PC-3 (cell line): ENCODE measurements at regions not wholly inside any gene's neighbourhood (a gene's known extent, or its start where the extent isn't known, plus 50 kb on each side); places are given as distances from the start of the nearest gene placed in this dataset.

Experiments
- ATAC-seq: fragments of 200-7000 bp; cut with Tn5 transposase; 2 replicates; pipeline ENCODE4 v1.9.1; 2020; ENCODE audit warnings: mild to moderate bottlenecking, moderate library complexity
- BruUV-seq: library from RNA; stranded (reverse); fragments of 400-500 nt; replicated peaks from 2 replicates; lab custom pipeline; 2021; lab: Mats Ljungman, UMichigan
- CTCF ChIA-PET: fragments of 300-600 bp; sonication (Branson Sonifier 250); formaldehyde crosslinking; loops from one replicate; lab custom pipeline; 2022; ENCODE audit warnings: antibody characterized with exemption; lab: Charles Lee
- POLR2A ChIA-PET: fragments of 300-600 bp; sonication (Branson Sonifier 250); formaldehyde crosslinking; loops from one replicate; lab custom pipeline; 2022; ENCODE audit warnings: antibody characterized with exemption; ENCODE audit not compliant: unreplicated experiment; lab: Charles Lee
- DNase-seq: peaks from one replicate; pipeline ENCODE4 v3.0.0-alpha.2; 2015
- H2AFZ ChIP-seq: fragments of 300-600 bp; sonication (generic); 2 replicates; pipeline ENCODE4 v1.6.0; 2016; ENCODE audit warnings: antibody characterized with exemption, low read length
- H3F3A ChIP-seq: fragments of 300-600 bp; sonication (generic); one replicate; pipeline ENCODE4 v1.6.0; 2017; ENCODE audit warnings: antibody characterized with exemption, low read length, control low read depth, mild to moderate bottlenecking; ENCODE audit not compliant: unreplicated experiment
- H3K27ac ChIP-seq: fragments of 300-600 bp; sonication (generic); 2 replicates; pipeline ENCODE4 v1.5.1; 2016; ENCODE audit warnings: mild to moderate bottlenecking, low read length
- H3K27me3 ChIP-seq: fragments of 300-600 bp; sonication (generic); 2 replicates; pipeline ENCODE4 v1.6.1; 2016; ENCODE audit warnings: low read length, mixed read lengths
- H3K36me3 ChIP-seq: fragments of 300-600 bp; sonication (generic); 2 replicates; pipeline ENCODE4 v1.6.1; 2016; ENCODE audit warnings: low read depth, mixed run types, low read length, mixed read lengths
- H3K4me1 ChIP-seq: fragments of 300-600 bp; sonication (generic); 2 replicates; pipeline ENCODE4 v1.5.1; 2016; ENCODE audit warnings: low read length; ENCODE audit not compliant: insufficient read depth
- H3K4me2 ChIP-seq: fragments of 300-600 bp; sonication (generic); 2 replicates; pipeline ENCODE4 v1.6.0; 2016; ENCODE audit warnings: low read length
- H3K4me3 ChIP-seq: fragments of 300-600 bp; sonication (generic); 2 replicates; pipeline ENCODE4 v1.5.1; 2016; ENCODE audit warnings: mild to moderate bottlenecking, low read length, mixed read lengths
- H3K79me2 ChIP-seq: fragments of 300-600 bp; sonication (generic); 2 replicates; pipeline ENCODE4 v1.6.1; 2017; ENCODE audit warnings: low read length, mixed read lengths
- H3K9ac ChIP-seq: fragments of 300-600 bp; sonication (generic); 2 replicates; pipeline ENCODE4 v1.6.0; 2016; ENCODE audit warnings: mild to moderate bottlenecking, low read length
- H3K9me2 ChIP-seq: fragments of 300-600 bp; sonication (generic); replicated peaks from 2 replicates; pipeline ENCODE4 v1.6.1; 2016; ENCODE audit warnings: mixed run types, low read length, mixed read lengths
- H3K9me3 ChIP-seq: fragments of 300-600 bp; sonication (generic); 2 replicates; pipeline ENCODE4 v1.6.1; 2016; ENCODE audit warnings: low read length, mixed read lengths
- H4K20me1 ChIP-seq: fragments of 300-600 bp; sonication (generic); 2 replicates; pipeline ENCODE4 v1.6.1; 2016; ENCODE audit warnings: low read length, mixed read lengths
- EZH2 ChIP-seq: fragments of 300-600 bp; sonication (generic); IDR thresholded peaks from one replicate; pipeline ENCODE4 v1.6.1; 2017; ENCODE audit warnings: antibody characterized with exemption, mild to moderate bottlenecking, low read length; ENCODE audit not compliant: unreplicated experiment
- EZH2phosphoT487 ChIP-seq: fragments of 300-600 bp; sonication (generic); IDR thresholded peaks from 2 replicates; pipeline ENCODE4 v1.6.1; 2018; ENCODE audit warnings: mild to moderate bottlenecking, antibody characterized with exemption, low read length, borderline replicate concordance
- intact Hi-C: fragments of 100-400 bp; cut with micrococcal nuclease; formaldehyde crosslinking; loops from 2 replicates; pipeline ENCODE4 v1.9.0; 2023
- TF ChIP-seq, protein P1 (sequence below): fragments of 300-600 bp; sonication (generic); conservative IDR thresholded peaks from 2 replicates; pipeline ENCODE4 v1.5.1; 2017; ENCODE audit warnings: antibody characterized with exemption, low read depth, mild to moderate bottlenecking, low read length

DNA sequence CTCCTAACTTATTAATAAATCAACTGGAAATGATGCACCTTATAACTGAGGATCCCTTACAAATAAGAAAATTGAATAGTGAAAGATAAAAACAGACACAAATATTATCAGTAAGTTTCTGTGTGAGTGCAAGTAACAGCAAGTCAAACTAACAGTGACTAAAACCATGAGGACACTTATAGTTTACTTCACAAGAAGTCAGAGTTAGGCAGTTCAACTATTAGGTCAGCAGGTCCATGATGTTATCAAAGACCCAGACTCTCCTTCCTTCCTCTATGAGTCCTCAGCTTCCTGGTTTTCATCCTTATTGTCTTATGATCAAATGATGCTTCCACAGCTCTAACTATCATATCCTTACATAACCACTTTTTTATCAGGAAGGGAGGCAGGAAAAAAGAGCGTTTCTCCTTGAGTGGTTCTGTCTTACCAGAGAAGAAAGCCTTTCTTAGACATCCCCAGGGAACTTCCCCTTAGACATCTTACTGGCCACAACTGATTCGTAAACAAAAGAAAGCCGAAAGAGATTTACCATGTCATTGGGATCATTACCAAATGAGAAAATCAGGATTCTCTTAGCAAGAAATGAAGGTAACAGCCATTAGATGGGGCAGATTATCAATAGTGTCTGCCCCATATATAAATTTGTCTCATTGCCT, 114.3 kb upstream of the LRFN2 start:
- POLR2A ChIA-PET = no interaction called here
- Histone ChIP-seq H4K20me1 (no peaks in the 10 kb centered on the region), H3K79me2 (no peaks in the 10 kb centered on the region), H3K9me3 (no peaks in the 10 kb centered on the region), H3K4me3 (no peak overlapping the region), H3K36me3 (no peaks in the 10 kb centered on the region), H3K4me2 (no peak overlapping the region), H3K4me1 (no peaks in the 10 kb centered on the region), H3F3A (no peaks in the 10 kb centered on the region), H3K9me2 (no peaks in the 10 kb centered on the region), H2AFZ (no peak overlapping the region), H3K27ac (no peak overlapping the region), H3K9ac (no peak overlapping the region), H3K27me3 (peaks cover 8% of the 10 kb centered on the region; the same call in 1 of the 2 replicates)
- no TSS peak for BruUV-seq
- ATAC-seq (no peak), DNase-seq (no peak)
- intact Hi-C loops = no loop called here
- CTCF ChIA-PET = no interaction called here
- no peak for TF ChIP-seq EZH2
- TF ChIP-seq EZH2phosphoT487 = no peak
- TF ChIP-seq, protein P1, sequence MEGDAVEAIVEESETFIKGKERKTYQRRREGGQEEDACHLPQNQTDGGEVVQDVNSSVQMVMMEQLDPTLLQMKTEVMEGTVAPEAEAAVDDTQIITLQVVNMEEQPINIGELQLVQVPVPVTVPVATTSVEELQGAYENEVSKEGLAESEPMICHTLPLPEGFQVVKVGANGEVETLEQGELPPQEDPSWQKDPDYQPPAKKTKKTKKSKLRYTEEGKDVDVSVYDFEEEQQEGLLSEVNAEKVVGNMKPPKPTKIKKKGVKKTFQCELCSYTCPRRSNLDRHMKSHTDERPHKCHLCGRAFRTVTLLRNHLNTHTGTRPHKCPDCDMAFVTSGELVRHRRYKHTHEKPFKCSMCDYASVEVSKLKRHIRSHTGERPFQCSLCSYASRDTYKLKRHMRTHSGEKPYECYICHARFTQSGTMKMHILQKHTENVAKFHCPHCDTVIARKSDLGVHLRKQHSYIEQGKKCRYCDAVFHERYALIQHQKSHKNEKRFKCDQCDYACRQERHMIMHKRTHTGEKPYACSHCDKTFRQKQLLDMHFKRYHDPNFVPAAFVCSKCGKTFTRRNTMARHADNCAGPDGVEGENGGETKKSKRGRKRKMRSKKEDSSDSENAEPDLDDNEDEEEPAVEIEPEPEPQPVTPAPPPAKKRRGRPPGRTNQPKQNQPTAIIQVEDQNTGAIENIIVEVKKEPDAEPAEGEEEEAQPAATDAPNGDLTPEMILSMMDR = no peak

DNA sequence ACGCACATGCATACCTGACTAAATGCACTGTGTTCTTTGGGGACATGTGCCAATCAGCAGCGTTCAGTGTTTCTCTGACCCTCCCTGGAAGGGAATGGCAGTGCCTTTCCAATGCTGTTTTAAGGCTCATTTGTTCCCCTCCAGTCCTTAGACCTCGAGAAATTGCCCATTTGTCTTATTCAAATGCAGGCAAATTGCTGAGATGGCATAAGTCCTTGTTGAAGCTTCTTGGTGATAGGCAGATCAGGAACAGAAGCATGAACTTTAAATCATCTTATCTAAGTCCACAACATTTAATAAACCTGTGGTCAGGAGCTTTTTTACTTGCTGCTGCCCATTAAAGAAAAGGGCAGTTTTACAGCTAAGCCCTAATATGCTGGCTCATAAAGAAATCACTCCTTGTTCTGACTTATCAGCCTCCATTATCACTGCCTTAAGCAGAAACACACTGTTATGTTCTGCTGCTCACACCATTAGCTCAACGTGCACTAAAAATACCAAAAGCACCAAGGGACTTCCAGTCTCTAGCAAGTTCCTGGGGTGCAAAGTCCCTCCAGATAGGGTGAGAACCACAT, 112.9 kb upstream of the LRFN2 start:
- DNase-seq = no peak
- ChIA-PET POLR2A (no interaction called here), CTCF (no interaction called here)
- intact Hi-C loops = no loop called here
- Histone ChIP-seq H3F3A (no peaks in the 10 kb centered on the region), H2AFZ (no peak overlapping the region), H3K27ac (no peak overlapping the region), H3K9me2 (no peaks in the 10 kb centered on the region), H3K4me3 (no peak overlapping the region), H3K27me3 (peaks cover 4% of the 10 kb centered on the region; the same call in 1 of the 2 replicates), H3K4me1 (no peaks in the 10 kb centered on the region), H4K20me1 (no peaks in the 10 kb centered on the region), H3K36me3 (no peaks in the 10 kb centered on the region), H3K9me3 (no peaks in the 10 kb centered on the region), H3K4me2 (no peak overlapping the region), H3K9ac (no peak overlapping the region), H3K79me2 (no peaks in the 10 kb centered on the region)
- TF ChIP-seq, protein P1 = no peak
- TF ChIP-seq EZH2 = no peak
- no peak for TF ChIP-seq EZH2phosphoT487
- no peak for ATAC-seq
- BruUV-seq = no TSS peak

DNA sequence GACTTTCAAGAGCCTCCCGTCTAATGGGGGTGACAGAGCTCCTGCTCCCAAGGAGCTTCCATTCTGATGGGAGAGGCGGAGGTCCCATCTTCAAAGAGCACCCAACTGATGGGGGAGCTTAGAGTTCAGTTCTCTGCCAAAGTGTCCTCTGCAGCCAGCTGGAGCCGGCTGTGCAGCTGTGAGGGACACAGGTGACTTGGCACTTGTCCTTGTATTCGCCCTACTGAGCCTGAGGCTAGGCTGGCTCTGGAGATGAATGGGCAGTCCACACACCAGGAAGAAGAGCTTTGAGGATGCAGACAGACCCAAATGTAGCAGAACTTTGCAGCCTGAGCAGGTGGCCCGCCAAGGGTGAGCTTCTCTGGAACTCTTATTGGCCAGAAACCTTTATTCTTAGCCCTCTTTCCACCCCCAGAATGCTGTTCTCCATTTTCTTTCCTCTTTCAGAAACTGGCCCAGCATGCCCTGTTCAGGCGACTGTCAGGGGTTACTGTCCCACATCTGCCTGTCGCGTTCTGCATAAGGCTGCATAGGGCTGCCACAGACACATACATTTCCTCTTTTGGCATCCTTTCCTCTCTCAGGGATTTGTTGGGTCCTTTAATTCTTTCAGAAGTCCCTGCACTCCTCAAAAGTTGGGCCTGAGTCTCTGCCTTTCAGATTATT, 108.7 kb upstream of the LRFN2 start:
- BruUV-seq = no TSS peak
- CTCF ChIA-PET = no interaction called here
- intact Hi-C loops = no loop called here

More for the DNA sequence above, 108.7 kb upstream of the LRFN2 start:
- H3K4me3 ChIP-seq = no peak overlapping the region
- H3K4me1 ChIP-seq = no peaks in the 10 kb centered on the region
- H3K36me3 ChIP-seq = no peaks in the 10 kb centered on the region
- no peak overlapping the region for H3K27ac ChIP-seq
- POLR2A ChIA-PET = no interaction called here
- no peaks in the 10 kb centered on the region for H3F3A ChIP-seq
- no peak overlapping the region for H2AFZ ChIP-seq
- H3K9me2 ChIP-seq = no peaks in the 10 kb centered on the region
- TF ChIP-seq EZH2phosphoT487 (no peak), EZH2 (no peak)
- TF ChIP-seq, protein P1 = no peak
- H3K9ac ChIP-seq = no peak overlapping the region
- H4K20me1 ChIP-seq = no peaks in the 10 kb centered on the region
- no peak overlapping the region for H3K4me2 ChIP-seq
- H3K9me3 ChIP-seq = no peaks in the 10 kb centered on the region
- H3K27me3 ChIP-seq = no peaks in the 10 kb centered on the region; the same call in 1 of the 2 replicates
- ATAC-seq (no peak), DNase-seq (no peak)
- no peaks in the 10 kb centered on the region for H3K79me2 ChIP-seq
